Astrocyte of the hippocampus (primary cell): ENCODE measurements at regions not wholly inside any gene's neighbourhood (a gene's known extent, or its start where the extent isn't known, plus 50 kb on each side); places are given as distances from the start of the nearest gene placed in this dataset.

Experiments
- DNase-seq: peaks from one replicate; pipeline ENCODE4 v3.0.0; 2011; ENCODE audit warnings: low read depth, low spot score

DNA sequence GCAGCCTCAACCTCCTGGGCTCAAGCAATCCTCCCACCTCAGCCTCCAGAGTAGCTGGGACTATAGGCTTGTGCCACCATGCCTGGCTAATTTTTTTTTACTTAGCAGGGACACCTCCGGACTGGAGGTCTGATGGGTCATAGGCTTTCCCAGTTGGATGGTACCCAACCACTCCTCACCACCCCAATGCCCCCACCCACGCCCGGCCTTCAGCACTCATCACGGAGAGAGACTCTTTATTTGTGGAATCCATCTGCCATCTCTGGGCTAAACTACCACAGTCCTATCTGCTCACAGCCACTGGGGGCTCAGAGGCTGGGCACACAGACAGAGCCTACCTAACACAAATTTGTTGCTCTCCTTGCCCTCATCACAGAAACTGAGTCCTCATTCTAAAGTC lies 58.3 kb upstream of the STXBP1 start:
- no peak for DNase-seq

DNA sequence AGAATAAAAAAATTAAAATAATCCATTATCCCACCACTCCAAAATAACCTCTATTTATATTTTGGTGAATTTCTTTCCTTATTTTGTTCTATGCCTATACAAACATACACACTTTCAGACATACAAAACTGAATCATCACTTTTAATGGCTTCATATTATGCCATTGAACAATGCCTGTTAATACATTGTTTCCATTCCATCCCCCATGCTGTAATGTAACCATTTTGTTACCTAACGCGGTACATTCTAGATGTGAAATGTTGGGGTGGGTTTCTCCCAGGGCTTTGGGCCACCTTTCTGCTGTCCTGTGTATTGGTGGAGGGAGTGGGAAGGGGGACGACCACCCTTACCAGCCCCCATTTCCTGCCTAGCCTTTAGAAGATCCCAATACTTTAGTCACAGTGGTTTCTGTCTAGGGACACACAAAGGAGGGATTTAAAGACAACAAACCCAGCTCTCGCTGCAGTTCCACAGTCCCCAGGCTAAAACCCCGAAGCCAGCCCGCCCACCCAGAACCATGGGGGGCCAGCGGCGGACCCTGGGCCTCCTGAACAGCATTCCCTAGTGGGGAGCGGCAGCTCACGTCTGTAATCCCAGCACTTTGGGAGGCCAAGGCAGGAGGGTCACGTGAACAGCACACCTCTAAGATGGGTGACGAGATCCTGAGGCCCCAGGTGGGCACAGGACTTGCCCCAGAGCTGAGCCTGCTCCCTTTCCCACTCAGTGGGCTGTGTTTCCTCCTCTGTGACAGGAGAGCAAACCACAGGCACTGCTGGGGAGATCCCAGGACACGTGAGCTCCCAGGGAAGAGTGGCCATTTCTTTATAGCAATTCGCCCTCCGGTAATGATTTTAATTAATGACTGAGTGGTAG lies 56.9 kb upstream of the STXBP1 start:
- peak; percentile 58 for DNase-seq

DNA sequence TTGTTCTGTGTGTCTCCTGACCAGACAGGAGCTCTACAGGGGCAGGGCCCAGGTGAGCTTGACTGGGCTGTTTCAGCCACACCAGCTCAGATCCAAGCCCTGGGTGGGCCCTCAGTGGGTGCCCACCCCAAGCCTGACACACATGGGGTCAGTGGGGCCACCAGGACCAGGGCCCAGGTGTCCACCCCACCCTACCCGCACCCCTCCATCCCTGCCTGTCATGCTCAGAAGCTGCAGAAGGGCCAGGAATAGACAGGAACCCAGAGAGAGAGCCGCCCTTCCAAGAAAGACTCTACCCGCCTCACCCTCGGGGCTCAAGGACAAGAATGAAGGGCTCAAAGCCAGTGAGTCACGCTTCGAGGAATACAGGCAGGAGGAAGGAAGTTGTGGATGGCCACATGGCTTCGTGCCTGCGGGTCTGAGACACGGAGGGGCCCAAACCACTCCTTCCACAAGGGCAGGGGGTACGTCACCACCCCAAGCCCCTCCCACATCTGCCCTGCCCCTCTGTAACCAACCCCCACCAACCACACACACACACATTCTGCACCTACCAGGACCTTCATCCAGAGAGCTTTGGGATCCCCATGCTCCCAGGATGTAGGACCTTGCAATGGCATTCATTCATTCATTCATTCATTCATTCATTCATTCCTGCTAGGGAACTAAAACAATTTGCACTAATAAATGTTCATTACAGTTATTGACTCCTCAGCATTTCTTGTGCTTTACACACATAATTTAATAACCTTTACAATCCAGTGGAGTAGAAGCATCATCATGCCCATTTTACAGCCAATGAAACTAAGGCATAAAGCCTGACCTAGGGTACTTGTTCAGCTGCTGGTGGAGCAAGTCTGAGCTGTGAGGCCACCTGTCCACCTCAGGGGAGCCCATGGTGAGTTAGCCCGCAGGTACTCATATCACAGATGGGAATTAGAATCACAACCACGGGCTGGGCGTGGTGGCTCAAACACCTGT lies 55.9 kb upstream of the STXBP1 start:
- DNase-seq = peak; percentile 95

DNA sequence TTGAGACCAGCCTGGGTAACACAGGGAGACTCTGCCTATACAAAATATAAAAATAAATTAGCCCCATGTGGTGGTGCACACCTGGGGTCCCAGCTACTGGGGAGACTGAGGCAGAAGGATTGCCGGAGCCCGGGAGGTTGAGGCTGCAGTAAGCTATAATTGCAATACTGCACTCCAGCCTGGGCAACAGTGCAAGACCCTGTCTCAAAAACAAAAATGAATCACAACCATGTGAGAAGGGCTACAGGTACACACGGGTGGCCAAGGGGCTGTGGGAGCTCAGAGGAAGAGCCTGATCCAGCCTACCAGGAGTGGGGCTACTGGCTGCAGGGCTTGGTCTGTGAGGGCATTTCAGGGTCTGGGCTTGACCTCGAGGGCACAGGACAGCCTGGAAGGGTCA lies 55.2 kb upstream of the STXBP1 start:
- DNase-seq = no peak

DNA sequence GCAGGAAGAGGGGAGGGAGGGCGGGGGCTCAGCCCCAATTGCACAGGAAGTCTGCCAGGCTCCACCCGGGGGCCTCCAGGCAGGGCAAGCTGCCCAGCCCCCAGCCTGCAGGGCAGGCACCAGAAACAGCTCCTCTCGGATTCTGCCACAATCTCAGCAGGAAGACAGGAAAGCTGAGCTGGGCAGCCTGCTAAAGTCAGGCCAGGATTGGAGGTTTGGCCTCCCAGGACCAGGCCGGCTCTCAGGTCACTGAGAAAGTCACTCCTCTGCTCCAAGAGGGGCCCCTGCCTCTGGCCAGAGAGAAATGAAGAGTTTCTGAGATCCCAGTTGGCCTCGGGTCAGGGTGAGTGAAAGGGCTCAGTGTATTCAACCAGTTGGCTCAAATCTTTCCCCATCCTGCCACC lies 54.6 kb upstream of the STXBP1 start:
- peak; percentile 74 for DNase-seq

DNA sequence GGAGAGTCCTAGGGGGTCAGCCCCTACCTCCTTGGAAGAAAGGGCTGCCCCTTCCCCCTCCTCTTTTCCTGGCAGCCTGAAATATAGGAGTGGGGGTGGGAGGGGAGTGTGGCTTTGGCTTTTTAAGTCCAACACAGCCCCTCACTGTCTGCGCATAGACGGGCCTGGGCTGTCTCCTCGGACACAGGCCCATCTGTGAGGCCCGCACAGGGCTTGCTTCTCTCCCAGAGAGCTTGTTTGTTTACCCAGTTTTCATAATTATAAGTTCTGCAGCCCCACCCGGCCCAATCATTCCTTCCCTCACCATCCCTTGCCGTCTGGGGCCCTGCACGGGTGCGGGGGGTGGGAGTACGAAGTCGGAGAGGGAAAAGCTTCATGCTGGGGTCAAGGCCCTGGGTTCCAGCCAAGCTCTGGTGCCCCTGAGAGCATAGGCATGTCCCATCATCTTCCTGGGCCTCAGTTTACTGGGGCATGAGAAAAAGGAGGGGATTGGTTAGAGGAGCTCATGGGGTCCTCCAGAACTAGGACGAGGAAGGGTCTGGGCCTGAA lies 54.0 kb upstream of the STXBP1 start:
- DNase-seq = no peak

DNA sequence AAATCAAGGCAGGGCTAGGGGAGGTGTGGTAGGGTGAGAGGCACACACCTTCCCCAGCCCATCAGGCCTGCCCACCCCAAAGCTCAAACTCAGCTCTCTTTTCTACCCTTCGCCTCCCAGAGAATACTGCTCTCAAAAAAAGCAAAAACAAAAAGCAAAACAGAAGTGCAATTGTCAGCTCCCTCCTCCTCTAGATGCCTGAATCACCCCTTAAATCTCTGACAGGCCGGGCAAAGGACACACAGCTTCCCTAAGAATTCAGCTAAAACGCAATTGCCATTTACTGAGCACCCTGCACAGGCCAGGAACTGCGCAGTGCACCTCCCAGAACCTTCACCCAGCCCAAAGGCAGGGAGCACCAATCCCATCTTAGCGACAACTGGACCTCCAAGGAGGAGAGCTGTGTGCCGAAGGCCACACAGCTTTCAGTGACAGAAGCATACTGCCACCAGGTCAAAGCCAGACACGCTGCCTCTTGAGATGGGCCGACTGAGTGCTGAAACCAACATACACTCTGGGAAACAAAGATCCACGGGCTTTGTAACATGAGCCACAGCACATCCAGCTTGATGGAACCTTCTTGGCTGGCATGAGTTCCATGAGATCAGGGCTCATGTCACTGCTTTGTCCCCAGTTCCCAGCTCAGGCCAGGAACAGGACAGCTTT lies 53.4 kb upstream of the STXBP1 start:
- no peak for DNase-seq

DNA sequence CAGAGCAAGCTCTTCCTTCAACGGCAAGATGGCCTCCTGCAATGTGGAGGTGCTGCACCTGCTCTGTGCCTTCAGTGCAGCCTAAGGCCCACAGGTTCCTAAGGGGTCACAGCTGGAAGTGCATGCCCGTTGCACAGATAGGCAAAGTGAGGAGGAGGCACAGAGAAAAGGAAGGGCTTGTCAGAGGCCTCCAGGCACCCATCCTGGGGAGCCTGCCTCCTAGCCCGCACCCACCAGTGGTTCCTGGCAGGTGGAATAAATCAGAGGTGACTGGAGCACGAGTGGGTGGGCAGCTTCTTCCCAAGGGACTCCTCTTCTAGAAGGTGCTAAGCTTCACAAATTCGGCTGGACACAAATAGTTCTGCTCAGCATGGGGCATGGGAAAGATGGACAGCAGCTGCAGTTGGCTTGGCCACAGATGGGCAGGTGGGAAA lies 52.8 kb upstream of the STXBP1 start:
- no peak for DNase-seq

DNA sequence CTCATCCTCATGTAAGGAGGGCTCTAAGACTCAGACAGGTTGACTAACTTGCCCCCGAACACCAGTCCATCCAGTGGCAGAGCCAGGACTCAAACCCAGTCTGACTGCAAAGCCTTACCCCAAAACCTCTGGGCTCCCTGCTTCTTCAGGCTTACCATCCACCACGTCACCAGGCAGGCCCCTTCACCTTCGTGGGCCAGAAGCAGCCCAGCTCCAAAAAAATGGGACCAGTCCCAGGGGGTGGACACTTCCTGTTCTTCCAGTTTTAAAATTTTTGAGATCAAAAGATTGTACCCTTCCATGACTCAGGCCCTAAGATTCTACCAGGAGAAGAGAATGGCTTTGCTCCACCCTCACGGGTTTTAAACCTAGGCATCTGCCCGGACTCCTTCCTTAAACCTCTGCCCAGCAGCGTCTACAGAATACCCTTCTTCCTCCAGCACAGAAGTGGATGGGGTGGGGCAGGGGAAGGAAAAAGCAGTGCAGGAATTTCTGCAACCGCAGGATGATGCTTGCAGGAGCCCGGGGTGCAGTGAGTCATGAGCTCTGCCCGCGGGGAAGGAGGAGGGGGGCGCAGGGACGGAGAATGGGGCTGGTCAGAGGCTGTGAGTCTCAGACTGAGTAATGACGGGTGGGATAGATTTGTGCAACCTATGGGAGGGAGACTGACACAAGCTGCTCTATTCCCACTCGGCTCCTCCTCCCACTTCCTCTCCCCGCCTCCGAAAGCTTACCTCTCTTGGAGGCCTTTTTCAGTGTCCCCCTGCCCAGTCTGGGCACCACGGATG lies 50.4 kb upstream of the STXBP1 start:
- DNase-seq = peak; percentile 99
